GM12878 (cell line): ENCODE measurements at regions not wholly inside any gene's neighbourhood (a gene's known extent, or its start where the extent isn't known, plus 50 kb on each side); places are given as distances from the start of the nearest gene placed in this dataset.

Source experiments
- ATAC-seq: fragments of 200-7000 bp; cut with Tn5 transposase; 3 replicates; pipeline ENCODE4 v1.9.1; 2020; ENCODE audit warnings: mild to moderate bottlenecking, moderate library complexity
- BruUV-seq: library from RNA; stranded (reverse); fragments of 400-500 nt; replicated peaks from 2 replicates; lab custom pipeline; 2021; lab: Mats Ljungman, UMichigan
- CTCF ChIA-PET: fragments of 300-600 bp; sonication (Branson Sonifier 250); formaldehyde crosslinking; extraction: SDS; loops from one replicate; lab custom pipeline; 2021; ENCODE audit warnings: inconsistent platforms; lab: Yijun Ruan, JAX
- POLR2A ChIA-PET: fragments of 350-600 bp; formaldehyde crosslinking; extraction: SDS; loops from one replicate; lab custom pipeline; 2021; ENCODE audit warnings: inconsistent platforms; lab: Charles Lee
- RAD21 ChIA-PET: fragments of 300-600 bp; sonication (Branson Sonifier 250); formaldehyde crosslinking; loops from one replicate; lab custom pipeline; 2023; ENCODE audit warnings: antibody characterized with exemption; ENCODE audit not compliant: unreplicated experiment; lab: Charles Lee
- SMC1A ChIA-PET: fragments of 300-600 bp; sonication (Branson Sonifier 250); formaldehyde crosslinking; loops from one replicate; lab custom pipeline; 2023; ENCODE audit not compliant: unreplicated experiment, uncharacterized antibody; lab: Charles Lee
- DNase-seq: peaks from one replicate; pipeline ENCODE4 v3.0.0-alpha.2; 2011; ENCODE audit warnings: low read depth, low spot score
- FAIRE-seq: peaks from 3 replicates; lab custom pipeline; 2011; peaks lifted over from hg19 to GRCh38; lab: Jason Lieb, UNC
- H2AFZ ChIP-seq: 2 replicates; pipeline ENCODE4 v1.6.0; 2011; ENCODE audit warnings: low read depth, low read length, control low read depth; ENCODE audit not compliant: control insufficient read depth
- H3K27ac ChIP-seq: 2 replicates; pipeline ENCODE4 v1.5.1; 2011; ENCODE audit warnings: control low read depth; ENCODE audit not compliant: control insufficient read depth, insufficient read depth
- H3K27me3 ChIP-seq, 2 experiments: replicated peaks in 1 of 2; 2 replicates each; pipeline versions ENCODE4 v1.6.0 to v1.6.1; 2011; ENCODE audit warnings: low read length in 1 of 2; ENCODE audit not compliant: control insufficient read depth in 2 of 2, insufficient read depth in 2 of 2
- H3K36me3 ChIP-seq, 2 experiments: 2 replicates each; pipeline ENCODE4 v1.5.1; 2011; ENCODE audit warnings: low read length in 1 of 2; ENCODE audit not compliant: control insufficient read depth in 2 of 2, insufficient read depth in 2 of 2
- H3K4me1 ChIP-seq: 2 replicates; pipeline ENCODE4 v1.6.1; 2011; ENCODE audit warnings: mild to moderate bottlenecking, low read length, moderate library complexity, mixed read lengths; ENCODE audit not compliant: control insufficient read depth, insufficient read depth
- H3K4me2 ChIP-seq: 2 replicates; pipeline ENCODE4 v1.6.0; 2011; ENCODE audit warnings: control low read depth; ENCODE audit not compliant: control insufficient read depth, insufficient read depth
- H3K4me3 ChIP-seq: fragments of 200-600 bp; sonication (generic); 2 replicates; pipeline ENCODE4 v1.5.1; 2016
- H3K79me2 ChIP-seq: 2 replicates; pipeline ENCODE4 v1.6.0; 2011; ENCODE audit warnings: low read length; ENCODE audit not compliant: control insufficient read depth, insufficient read depth
- H3K9ac ChIP-seq: 2 replicates; pipeline ENCODE4 v1.8.0; 2011; ENCODE audit warnings: low read length, control low read depth, mixed read lengths; ENCODE audit not compliant: control insufficient read depth, insufficient read depth
- H3K9me3 ChIP-seq: replicated peaks from 3 replicates; pipeline ENCODE4 v1.5.1; 2011; ENCODE audit warnings: mild to moderate bottlenecking, low read length; ENCODE audit not compliant: control insufficient read depth, insufficient read depth
- H4K20me1 ChIP-seq: 2 replicates; pipeline ENCODE4 v1.6.0; 2011; ENCODE audit not compliant: control insufficient read depth, insufficient read depth
- CBX5 ChIP-seq: sonication (generic); IDR thresholded peaks from 2 replicates; pipeline ENCODE4 v1.6.1; 2016; ENCODE audit warnings: low read depth, moderate library complexity, mild to moderate bottlenecking, inconsistent platforms
- CREM ChIP-seq: IDR thresholded peaks from 2 replicates; pipeline ENCODE4 v1.6.1; 2014; ENCODE audit warnings: antibody characterized with exemption, low read depth
- FOS ChIP-seq: IDR thresholded peaks from 3 replicates; pipeline ENCODE4 v1.6.1; 2011; ENCODE audit warnings: borderline replicate concordance; ENCODE audit not compliant: insufficient read length; ENCODE audit errors: extremely low read depth
- GABPA ChIP-seq: IDR thresholded peaks from 2 replicates; pipeline ENCODE4 v1.6.1; 2014; ENCODE audit warnings: antibody characterized with exemption, low read depth, mild to moderate bottlenecking, inconsistent platforms
- KDM1A ChIP-seq: fragments of 200-600 bp; sonication (generic); IDR thresholded peaks from 2 replicates; pipeline ENCODE4 v1.6.1; 2016; ENCODE audit warnings: borderline replicate concordance
- MYC ChIP-seq: IDR thresholded peaks from 2 replicates; pipeline ENCODE4 v1.6.1; 2011; ENCODE audit warnings: mild to moderate bottlenecking, low read length, moderate library complexity, inconsistent platforms; ENCODE audit not compliant: insufficient read depth, insufficient replicate concordance, insufficient read length, severe bottlenecking
- RUNX3 ChIP-seq: IDR thresholded peaks from 2 replicates; pipeline ENCODE4 v1.6.1; 2012; ENCODE audit warnings: low read length, inconsistent platforms
- ZBTB4 ChIP-seq: fragments of 450-650 bp; formaldehyde crosslinking; IDR thresholded peaks from 2 replicates; pipeline ENCODE4 v1.4.0; 2022; ENCODE audit warnings: mild to moderate bottlenecking, moderate library complexity
- ZBTB40 ChIP-seq: fragments of 450-650 bp; IDR thresholded peaks from 2 replicates; pipeline ENCODE4 v1.6.1; 2016; ENCODE audit warnings: mild to moderate bottlenecking, moderate library complexity, borderline replicate concordance
- WGBS: methylation state at CpG from one replicate; pipeline ENCODE4 v1.1.6; 2016; ENCODE audit warnings: low lambda C conversion rate; ENCODE audit not compliant: insufficient replicate concordance, insufficient coverage; ENCODE audit errors: missing lambda C conversion rate; 5-methylcytosine and 5-hydroxymethylcytosine counted together
- in situ Hi-C: fragments of 300-500 bp; cut with MboI; formaldehyde crosslinking; loops from 9 replicates; pipeline ENCODE4 v1.14.3; 2018; ENCODE audit warnings: mixed read lengths
- intact Hi-C: fragments of 100-400 bp; cut with micrococcal nuclease; formaldehyde crosslinking; loops from one replicate; pipeline ENCODE4 v1.14.2; 2022; ENCODE audit not compliant: unreplicated experiment

GRCh38 chr15:29942548-29942947 is 120.3 kb upstream of the TJP1 start:
- Histone ChIP-seq H3K36me3 (no peaks in the 10 kb centered on the region), H3K4me2 (no peak overlapping the region), H3K9me3 (no peaks in the 10 kb centered on the region), H3K27me3 (no peaks in the 10 kb centered on the region), H3K9ac (no peak overlapping the region), H3K79me2 (no peaks in the 10 kb centered on the region), H4K20me1 (no peaks in the 10 kb centered on the region), H3K4me1 (no peaks in the 10 kb centered on the region), H2AFZ (no peak overlapping the region), H3K27ac (no peak overlapping the region), H3K4me3 (no peak overlapping the region)
- in situ Hi-C loops (no loop called here), intact Hi-C loops (no loop called here)
- WGBS: 47% methylated on average over 7 of the region's 7 CpGs
- ChIA-PET RAD21 (no interaction called here), CTCF (no interaction called here), POLR2A (no interaction called here), SMC1A (no interaction called here)
- FAIRE-seq (no peak), DNase-seq (no peak), ATAC-seq (no peak)
- BruUV-seq: no TSS peak
- TF ChIP-seq ZBTB4 (CRISPR knock-in tag) (no peak), FOS (no peak), CBX5 (no peak), GABPA (no peak), RUNX3 (no peak), CREM (no peak), ZBTB40 (no peak), KDM1A (no peak), MYC (no peak)
